ENCODE measurements at regions not wholly inside any gene's neighbourhood (a gene's known extent, or its start where the extent isn't known, plus 50 kb on each side); places are given as distances from the start of the nearest gene placed in this dataset.

- WGBS, 2 donors, result 74 to 77% methylated on average over 4 of the region's 4 CpGs
- no peak for DNase-seq
- H3K36me3 ChIP-seq, result no peaks in the 10 kb centered on the region
- no peak overlapping the region for H3K4me3 ChIP-seq
- intact Hi-C loops (cut with DNase I), result no loop called here
- H3K27me3 ChIP-seq, result no peaks in the 10 kb centered on the region
- H3K4me1 ChIP-seq, result no peaks in the 10 kb centered on the region
- no peak overlapping the region for H3K27ac ChIP-seq
- no peak for TF ChIP-seq POLR2AphosphoS5 (IDR thresholded peaks at IDR 0.05)
- no peak for TF ChIP-seq EP300 (IDR thresholded peaks at IDR 0.05)
- no peak for TF ChIP-seq CTCF (IDR thresholded peaks at IDR 0.05)
- TF ChIP-seq POLR2A (IDR thresholded peaks at IDR 0.05), result no peak
- H3K9me3 ChIP-seq, result no peaks in the 10 kb centered on the region
Observed at GRCh38 chr1:212549503-212550017, 59.0 kb upstream of the ATF3 start.

DNA sequence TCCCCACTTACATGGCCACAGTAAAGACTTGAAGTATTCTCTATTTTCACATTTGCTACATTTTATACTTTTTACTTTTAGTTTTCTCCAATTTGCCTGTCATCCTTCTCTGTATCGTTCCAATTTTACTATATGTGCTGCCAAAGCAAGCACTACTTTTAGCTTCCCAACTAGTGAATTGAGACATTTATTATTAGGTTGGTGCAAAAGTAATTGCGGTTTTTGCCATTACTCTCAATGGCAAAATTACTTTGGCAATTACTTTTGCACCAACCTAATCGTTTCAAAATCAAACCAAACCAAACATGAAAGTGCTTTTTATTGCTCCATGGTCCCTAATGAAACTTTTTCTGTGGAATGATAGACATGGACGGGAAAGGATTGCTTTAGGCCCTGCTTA is 56.6 kb upstream of the ATF3 start:
- Histone ChIP-seq H3K4me3 (no peak overlapping the region), H3K4me1 (no peaks in the 10 kb centered on the region), H3K36me3 (no peaks in the 10 kb centered on the region), H3K27me3 (no peaks in the 10 kb centered on the region), H3K27ac (no peak overlapping the region), H3K9me3 (no peaks in the 10 kb centered on the region)
- TF ChIP-seq POLR2A (IDR thresholded peaks at IDR 0.05) (no peak), CTCF (IDR thresholded peaks at IDR 0.05) (no peak), EP300 (IDR thresholded peaks at IDR 0.05) (no peak), POLR2AphosphoS5 (IDR thresholded peaks at IDR 0.05) (no peak)
- WGBS, 2 donors, result 80 to 82% methylated on average over 4 of the region's 4 CpGs
- no peak for DNase-seq
- intact Hi-C loops (cut with DNase I), result no loop called here

DNA sequence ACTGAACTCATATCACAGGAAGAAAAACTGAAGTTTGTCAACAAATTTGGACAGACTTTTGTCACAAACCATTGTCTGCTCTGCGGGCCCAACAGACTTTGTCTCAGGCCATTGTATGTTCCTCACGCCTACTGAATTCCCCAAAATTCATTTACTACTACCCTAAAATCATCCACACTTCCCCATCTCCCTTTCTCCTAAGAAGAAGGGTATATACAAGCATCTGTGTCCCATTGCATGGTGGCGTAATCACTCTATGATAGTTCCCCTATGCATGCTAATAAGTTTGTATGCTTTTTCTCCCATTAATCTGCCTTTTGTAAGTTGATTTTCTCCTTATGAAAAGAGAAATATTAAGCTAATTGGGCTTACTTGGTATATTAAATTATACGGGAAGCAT is 54.9 kb upstream of the ATF3 start:
- H3K4me1 ChIP-seq, result peaks cover 0 to 12% (median 3%) of the 10 kb centered on the region in 4 donors
- no peak overlapping the region for H3K4me3 ChIP-seq
- TF ChIP-seq EP300 (IDR thresholded peaks at IDR 0.05), result no peak
- no peak for TF ChIP-seq CTCF (IDR thresholded peaks at IDR 0.05)
- no peak for TF ChIP-seq POLR2A (IDR thresholded peaks at IDR 0.05)
- TF ChIP-seq POLR2AphosphoS5 (IDR thresholded peaks at IDR 0.05), result no peak
- DNase-seq, result no peak
- no peaks in the 10 kb centered on the region for H3K27me3 ChIP-seq
- WGBS, 2 donors, result 80 to 82% methylated on average over 4 of the region's 4 CpGs
- H3K27ac ChIP-seq, result no peak overlapping the region
- H3K9me3 ChIP-seq, result no peaks in the 10 kb centered on the region
- intact Hi-C loops (cut with DNase I), result no loop called here
- no peaks in the 10 kb centered on the region for H3K36me3 ChIP-seq

GRCh38 chr1:212554401-212554800 is 54.2 kb upstream of the ATF3 start:
- no peak for DNase-seq
- Histone ChIP-seq H3K4me1 (peaks cover 0 to 17% (median 5%) of the 10 kb centered on the region in 4 donors), H3K36me3 (no peaks in the 10 kb centered on the region), H3K27me3 (no peaks in the 10 kb centered on the region), H3K9me3 (no peaks in the 10 kb centered on the region), H3K27ac (no peak overlapping the region), H3K4me3 (no peak overlapping the region)
- intact Hi-C loops (cut with DNase I), result no loop called here
- 89% methylated on average over 2 of the region's 2 CpGs for WGBS, 2 donors
- TF ChIP-seq POLR2AphosphoS5 (IDR thresholded peaks at IDR 0.05), result no peak
- TF ChIP-seq EP300 (IDR thresholded peaks at IDR 0.05), result no peak
- TF ChIP-seq POLR2A (IDR thresholded peaks at IDR 0.05), result no peak
- no peak for TF ChIP-seq CTCF (IDR thresholded peaks at IDR 0.05)

DNA sequence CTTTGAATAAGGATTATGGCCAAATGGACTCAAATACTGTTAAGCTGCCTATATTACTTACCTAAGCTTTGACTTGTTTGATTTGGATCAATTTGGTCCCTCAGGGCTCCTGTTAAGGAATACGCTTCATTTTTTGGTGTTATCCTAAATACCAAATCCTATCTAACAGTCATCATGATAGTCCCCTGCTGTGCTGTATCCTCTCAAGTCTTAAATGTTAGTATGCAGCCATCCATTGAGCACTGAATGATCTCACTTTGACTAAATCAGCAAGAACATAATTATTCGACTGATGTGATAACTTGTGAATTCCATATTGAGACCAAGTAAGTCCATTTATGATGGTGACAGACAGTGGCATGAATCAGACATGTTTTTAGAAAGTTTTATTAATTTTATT is 53.1 kb upstream of the ATF3 start:
- TF ChIP-seq POLR2AphosphoS5 (IDR thresholded peaks at IDR 0.05) (no peak), POLR2A (IDR thresholded peaks at IDR 0.05) (no peak), CTCF (IDR thresholded peaks at IDR 0.05) (no peak), EP300 (IDR thresholded peaks at IDR 0.05) (no peak)
- DNase-seq, result no peak
- H3K36me3 ChIP-seq, result no peaks in the 10 kb centered on the region
- H3K4me3 ChIP-seq, result no peak overlapping the region
- no peaks in the 10 kb centered on the region for H3K9me3 ChIP-seq
- WGBS, 2 donors, result 90 to 93% methylated on average over 2 of the region's 2 CpGs
- intact Hi-C loops (cut with DNase I), result loop anchor here (5.0 kb wide), 1 partner anchor 83 kb away; no protein-coding TSS in a partner anchor
- no peaks in the 10 kb centered on the region for H3K27me3 ChIP-seq
- H3K4me1 ChIP-seq, result peaks cover 0 to 17% (median 6%) of the 10 kb centered on the region in 4 donors
- H3K27ac ChIP-seq, result no peak overlapping the region

All from sigmoid colon (tissue), 6 donors.